Mucosa of descending colon (tissue), 3 donors: ENCODE measurements at regions not wholly inside any gene's neighbourhood (a gene's known extent, or its start where the extent isn't known, plus 50 kb on each side); places are given as distances from the start of the nearest gene placed in this dataset.

Experiments
- ATAC-seq: fragments of 200-7000 bp; cut with Tn5 transposase; one replicate; pipeline ENCODE4 v1.9.1; 2020; ENCODE audit warnings: mild to moderate bottlenecking, moderate library complexity
- DNase-seq, 3 donors: peaks; one replicate each; pipeline ENCODE4 v3.0.0-alpha.2; 2020
- H3K36me3 ChIP-seq: fragments of 200-600 bp; one replicate; pipeline ENCODE4 v1.8.0; 2021; ENCODE audit warnings: low read depth, mild to moderate bottlenecking
- H3K4me1 ChIP-seq: fragments of 200-600 bp; one replicate; pipeline ENCODE4 v1.8.0; 2021; ENCODE audit warnings: low read depth, mild to moderate bottlenecking
- H3K4me3 ChIP-seq: fragments of 200-600 bp; one replicate; pipeline ENCODE4 v1.8.0; 2021; ENCODE audit warnings: mild to moderate bottlenecking
- H3K9me3 ChIP-seq: fragments of 200-600 bp; one replicate; pipeline ENCODE4 v1.8.0; 2021; ENCODE audit warnings: mild to moderate bottlenecking
- intact Hi-C, 2 donors: fragments of 100-400 bp; cut with DNase I in 1 of 2; cut with micrococcal nuclease in 1 of 2; formaldehyde crosslinking; loops; one replicate each; pipeline versions ENCODE4 v1.11.0 to v1.11.1; 2022; cut with DNase I, micrococcal nuclease
- TF ChIP-seq, protein P1 (sequence below): fragments of 200-600 bp; IDR thresholded peaks from one replicate; pipeline ENCODE4 v1.8.0; 2022; ENCODE audit warnings: antibody characterized with exemption, mild to moderate bottlenecking
- donor health status: DM: no; HTN: no; CAD: no; lungs with moderate emphysema.
- donor health status: DM: no; HTN: no; CAD: no.
- donor health status: DM: no; HTN: yes; CAD: no.

DNA sequence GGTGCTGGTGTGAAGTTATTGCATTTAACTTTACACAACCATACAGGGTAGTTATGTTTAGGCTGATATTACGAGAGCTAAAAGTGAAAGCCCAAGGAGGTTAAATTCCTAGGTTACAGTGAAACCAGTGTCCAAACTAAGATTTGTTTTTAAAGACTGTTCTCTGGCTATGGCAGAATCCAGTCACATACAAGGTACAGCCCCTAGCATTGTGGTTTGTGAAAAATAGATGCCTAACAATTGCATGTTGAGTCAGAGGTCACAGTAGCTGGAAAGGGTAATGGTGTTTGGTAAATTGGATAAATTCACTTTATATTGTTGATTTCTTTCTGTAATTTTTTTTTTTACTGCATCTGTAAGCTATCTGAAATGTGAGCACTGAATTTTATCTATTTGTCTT, 614.6 kb upstream of the TBL1XR1 start:
- TF ChIP-seq, protein P1, sequence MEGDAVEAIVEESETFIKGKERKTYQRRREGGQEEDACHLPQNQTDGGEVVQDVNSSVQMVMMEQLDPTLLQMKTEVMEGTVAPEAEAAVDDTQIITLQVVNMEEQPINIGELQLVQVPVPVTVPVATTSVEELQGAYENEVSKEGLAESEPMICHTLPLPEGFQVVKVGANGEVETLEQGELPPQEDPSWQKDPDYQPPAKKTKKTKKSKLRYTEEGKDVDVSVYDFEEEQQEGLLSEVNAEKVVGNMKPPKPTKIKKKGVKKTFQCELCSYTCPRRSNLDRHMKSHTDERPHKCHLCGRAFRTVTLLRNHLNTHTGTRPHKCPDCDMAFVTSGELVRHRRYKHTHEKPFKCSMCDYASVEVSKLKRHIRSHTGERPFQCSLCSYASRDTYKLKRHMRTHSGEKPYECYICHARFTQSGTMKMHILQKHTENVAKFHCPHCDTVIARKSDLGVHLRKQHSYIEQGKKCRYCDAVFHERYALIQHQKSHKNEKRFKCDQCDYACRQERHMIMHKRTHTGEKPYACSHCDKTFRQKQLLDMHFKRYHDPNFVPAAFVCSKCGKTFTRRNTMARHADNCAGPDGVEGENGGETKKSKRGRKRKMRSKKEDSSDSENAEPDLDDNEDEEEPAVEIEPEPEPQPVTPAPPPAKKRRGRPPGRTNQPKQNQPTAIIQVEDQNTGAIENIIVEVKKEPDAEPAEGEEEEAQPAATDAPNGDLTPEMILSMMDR: no peak
- Histone ChIP-seq H3K4me1 (no peaks in the 10 kb centered on the region), H3K4me3 (no peak overlapping the region), H3K9me3 (no peaks in the 10 kb centered on the region), H3K36me3 (no peaks in the 10 kb centered on the region)
- DNase-seq: no peak
- no peak for ATAC-seq
- intact Hi-C loops: no loop called here

DNA sequence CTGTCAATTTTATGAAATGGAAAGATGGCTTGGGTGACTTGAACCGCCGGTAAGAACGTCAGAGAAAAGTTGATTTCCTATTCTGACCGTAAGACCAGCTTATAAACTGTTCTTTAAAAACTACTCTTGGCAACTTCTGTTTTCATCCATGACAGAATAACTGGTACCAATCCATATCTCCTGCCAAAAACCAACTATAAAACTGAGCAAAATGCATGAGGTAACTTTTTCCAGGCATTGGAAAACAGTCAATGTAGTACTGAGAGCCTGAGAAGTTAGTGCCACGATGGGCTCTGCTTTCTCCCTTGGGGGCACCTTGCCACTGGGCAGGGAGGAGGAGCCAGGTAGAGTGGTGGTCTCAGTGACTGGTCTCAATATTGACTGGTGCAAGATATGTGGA, 615.2 kb upstream of the TBL1XR1 start:
- TF ChIP-seq, protein P1: no peak
- H3K4me3 ChIP-seq: no peak overlapping the region
- H3K9me3 ChIP-seq: no peaks in the 10 kb centered on the region
- no peaks in the 10 kb centered on the region for H3K4me1 ChIP-seq
- DNase-seq (no peak), ATAC-seq (no peak)
- H3K36me3 ChIP-seq: no peaks in the 10 kb centered on the region
- intact Hi-C loops: no loop called here

DNA sequence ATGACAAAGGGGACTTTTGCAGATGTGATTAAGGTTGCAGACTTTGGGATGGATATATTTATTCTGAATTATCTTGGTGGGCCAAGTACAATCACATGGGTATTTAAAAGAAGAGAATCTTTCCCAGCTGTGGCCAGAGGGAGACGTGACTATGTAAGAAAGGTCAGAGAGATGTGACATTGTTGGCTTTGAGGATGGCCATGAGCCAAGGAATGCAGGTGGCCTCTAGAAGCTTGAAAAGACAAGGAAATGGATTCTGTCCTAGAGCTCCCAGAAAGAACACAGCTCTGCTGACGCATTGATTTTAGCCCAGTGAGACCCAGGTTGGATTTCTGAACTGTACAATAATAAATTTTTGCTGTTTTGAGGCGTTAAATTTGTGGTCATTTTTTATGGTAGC, 616.0 kb upstream of the TBL1XR1 start:
- Histone ChIP-seq H3K4me1 (no peaks in the 10 kb centered on the region), H3K4me3 (no peak overlapping the region), H3K9me3 (no peaks in the 10 kb centered on the region), H3K36me3 (no peaks in the 10 kb centered on the region)
- intact Hi-C loops: no loop called here
- DNase-seq: no peak
- no peak for ATAC-seq
- TF ChIP-seq, protein P1: no peak

DNA sequence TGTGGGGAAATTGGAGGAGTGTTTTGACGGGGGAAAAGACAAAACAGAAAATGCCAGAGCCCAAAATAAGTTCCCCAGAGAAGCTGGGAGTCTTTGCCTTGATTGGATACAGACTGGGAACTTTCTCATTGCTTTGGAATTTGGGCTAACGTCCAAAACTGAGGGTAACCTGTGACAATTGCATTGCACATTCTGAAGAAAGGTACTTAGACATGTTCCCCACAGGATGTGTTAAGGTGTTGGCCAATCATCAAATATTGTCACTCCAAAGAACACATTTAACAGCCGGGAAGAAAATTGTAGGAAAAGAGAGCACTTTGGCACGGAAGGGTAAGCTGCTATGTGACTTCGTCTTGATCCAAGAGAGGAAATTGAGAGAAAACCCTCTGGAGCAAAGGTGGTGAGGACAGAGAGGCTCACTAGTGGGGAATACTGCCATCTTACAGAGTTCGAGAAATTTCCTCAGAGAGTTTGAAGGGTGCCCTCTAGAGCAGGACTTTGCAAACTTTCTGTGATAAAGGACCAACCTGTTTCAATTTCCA, 619.5 kb upstream of the TBL1XR1 start:
- Histone ChIP-seq H3K4me1 (no peaks in the 10 kb centered on the region), H3K4me3 (no peak overlapping the region), H3K36me3 (no peaks in the 10 kb centered on the region), H3K9me3 (no peaks in the 10 kb centered on the region)
- DNase-seq: no peak
- TF ChIP-seq, protein P1: no peak
- ATAC-seq: no peak
- intact Hi-C loops: no loop called here

DNA sequence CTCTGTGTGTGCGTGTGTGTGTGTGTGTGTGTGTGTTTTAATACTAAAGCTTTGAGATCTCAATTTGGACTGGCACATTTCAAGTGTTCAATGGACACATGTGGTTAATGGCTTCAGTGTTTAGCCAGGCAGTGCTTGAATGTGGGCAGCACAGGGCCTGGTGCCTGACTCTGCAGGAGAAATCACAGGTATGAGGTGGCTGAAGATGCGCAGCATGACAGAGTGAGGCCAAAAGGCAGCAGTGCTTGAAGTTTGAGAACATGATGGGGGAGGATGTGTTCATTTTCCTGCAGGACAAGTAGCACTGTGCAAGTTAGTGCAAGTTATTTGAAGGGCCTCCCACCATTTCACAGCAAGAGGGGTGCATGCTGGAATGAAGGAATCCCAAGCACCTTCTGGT, 620.5 kb upstream of the TBL1XR1 start:
- no peaks in the 10 kb centered on the region for H3K36me3 ChIP-seq
- ATAC-seq (no peak), DNase-seq (no peak)
- TF ChIP-seq, protein P1: no peak
- intact Hi-C loops: no loop called here
- H3K9me3 ChIP-seq: no peaks in the 10 kb centered on the region
- H3K4me1 ChIP-seq: no peaks in the 10 kb centered on the region
- no peak overlapping the region for H3K4me3 ChIP-seq

DNA sequence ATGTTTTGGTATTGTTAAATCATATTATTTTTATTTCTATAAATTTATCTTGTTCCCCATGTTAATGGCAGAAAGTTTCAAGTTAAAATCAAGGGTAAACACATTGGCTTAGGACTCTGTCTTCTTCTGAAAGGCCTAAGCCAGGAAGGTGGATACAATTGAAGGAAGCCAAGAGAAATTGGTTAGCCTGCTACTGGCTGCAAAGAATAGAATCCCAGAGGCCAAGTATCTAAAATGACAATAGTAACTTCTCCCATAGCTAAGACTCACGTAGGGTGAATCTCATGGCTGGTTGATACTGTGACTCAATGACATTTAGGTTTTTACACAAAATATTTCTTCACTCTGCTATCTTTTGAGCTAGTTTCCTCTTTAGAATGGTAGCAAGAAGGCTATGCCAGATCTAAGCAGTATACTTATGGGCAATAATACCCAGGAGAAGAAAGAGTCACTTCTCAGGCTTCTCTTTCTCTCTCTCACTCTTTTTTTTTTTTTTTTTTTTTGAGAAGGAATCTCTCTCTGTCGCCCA, 621.5 kb upstream of the TBL1XR1 start:
- intact Hi-C loops: no loop called here
- Histone ChIP-seq H3K4me1 (no peaks in the 10 kb centered on the region), H3K4me3 (no peak overlapping the region), H3K36me3 (no peaks in the 10 kb centered on the region), H3K9me3 (no peaks in the 10 kb centered on the region)
- ATAC-seq (no peak), DNase-seq (no peak)
- TF ChIP-seq, protein P1: no peak
